GM19397 (cell line): ENCODE measurements at regions not wholly inside any gene's neighbourhood (a gene's known extent, or its start where the extent isn't known, plus 50 kb on each side); places are given as distances from the start of the nearest gene placed in this dataset.

Source experiments
- ATAC-seq: cut with Tn5 transposase; IDR thresholded peaks from one replicate; pipeline ENCODE4 v1.9.1; 2021; ENCODE audit warnings: mild to moderate bottlenecking, moderate library complexity; ENCODE audit not compliant: unreplicated experiment

GRCh38 chr20:6693178-6693807 lies 74.2 kb upstream of the BMP2 start:
- no peak for ATAC-seq

- no peak for ATAC-seq
Measured at GRCh38 chr20:6692566-6693173, 74.8 kb upstream of the BMP2 start.

GRCh38 chr20:6691516-6691915 lies 76.0 kb upstream of the BMP2 start:
- ATAC-seq, result no peak

GRCh38 chr20:6689339-6689973 lies 78.0 kb upstream of the BMP2 start:
- no peak for ATAC-seq

- ATAC-seq, result no peak
Measured at GRCh38 chr20:6686171-6686570, 81.3 kb upstream of the BMP2 start.

GRCh38 chr20:6685626-6686025 lies 81.9 kb upstream of the BMP2 start:
- no peak for ATAC-seq

GRCh38 chr20:6685181-6685582 lies 82.3 kb upstream of the BMP2 start:
- ATAC-seq, result no peak

GRCh38 chr20:6683021-6683977 lies 84.2 kb upstream of the BMP2 start:
- ATAC-seq, result no peak

GRCh38 chr20:6680854-6681253 lies 86.6 kb upstream of the BMP2 start:
- ATAC-seq, result no peak

- no peak for ATAC-seq
Measured at GRCh38 chr20:6680441-6680840, 87.0 kb upstream of the BMP2 start.

GRCh38 chr20:6679086-6679485 lies 88.4 kb upstream of the BMP2 start:
- no peak for ATAC-seq

GRCh38 chr20:6678101-6678500 lies 89.4 kb upstream of the BMP2 start:
- ATAC-seq, result no peak

- ATAC-seq, result no peak
Measured at GRCh38 chr20:6674831-6675230, 92.7 kb upstream of the BMP2 start.

GRCh38 chr20:6673071-6673470 lies 94.4 kb upstream of the BMP2 start:
- no peak for ATAC-seq

- ATAC-seq, result no peak
Measured at GRCh38 chr20:6671829-6672228, 95.7 kb upstream of the BMP2 start.

GRCh38 chr20:6668546-6668945 lies 98.9 kb upstream of the BMP2 start:
- ATAC-seq, result no peak

GRCh38 chr20:6665621-6666355 lies 101.7 kb upstream of the BMP2 start:
- no peak for ATAC-seq

- no peak for ATAC-seq
Measured at GRCh38 chr20:6665161-6665560, 102.3 kb upstream of the BMP2 start.

- ATAC-seq, result no peak
Measured at GRCh38 chr20:6664574-6664973, 102.9 kb upstream of the BMP2 start.

GRCh38 chr20:6663751-6664388 lies 103.6 kb upstream of the BMP2 start:
- ATAC-seq, result no peak
